HG02981 (cell line): ENCODE measurements at regions not wholly inside any gene's neighbourhood (a gene's known extent, or its start where the extent isn't known, plus 50 kb on each side); places are given as distances from the start of the nearest gene placed in this dataset.

ENCODE experiments used
- ATAC-seq: cut with Tn5 transposase; IDR thresholded peaks from one replicate; pipeline ENCODE4 v1.9.1; 2021; ENCODE audit warnings: mild to moderate bottlenecking, moderate library complexity; ENCODE audit not compliant: unreplicated experiment

DNA sequence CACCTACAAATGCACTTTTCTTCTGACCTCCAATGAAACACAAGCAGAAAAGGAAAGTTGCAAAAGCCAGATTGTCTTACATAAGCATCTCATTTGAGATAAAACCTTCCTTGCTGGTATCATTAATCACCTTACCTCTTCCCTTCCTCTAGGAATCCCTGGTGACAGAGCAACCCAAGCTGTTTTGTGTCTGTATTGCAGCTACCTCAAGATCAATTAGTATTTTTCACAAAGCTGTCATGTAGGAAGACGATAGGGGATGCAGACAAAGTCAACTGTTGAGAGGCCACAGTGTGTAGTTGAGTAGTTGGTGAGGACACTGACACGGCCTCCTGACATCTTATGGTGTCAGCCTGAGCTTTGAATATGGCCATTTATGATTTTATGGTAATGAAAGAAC, 339.1 kb upstream of the SLC10A2 start:
- ATAC-seq, result no peak

DNA sequence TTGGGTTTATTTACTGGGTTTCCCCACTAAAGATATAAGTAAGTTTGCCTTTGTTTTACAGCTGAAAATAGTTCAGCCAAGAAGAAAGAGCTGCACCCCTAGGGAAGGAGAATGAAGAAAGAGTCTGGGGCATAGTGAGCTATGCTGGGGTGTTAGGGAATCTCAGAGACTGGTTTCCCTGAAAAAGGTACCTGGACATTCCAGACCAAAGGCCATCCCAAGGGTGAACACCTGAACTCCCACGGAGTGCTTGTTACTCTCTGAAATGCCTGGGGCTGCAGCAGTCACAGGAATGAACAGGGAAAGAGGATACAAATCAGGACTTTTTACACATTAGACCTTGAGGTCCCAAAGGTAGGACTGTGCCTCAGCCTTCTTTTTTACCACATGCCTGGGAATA, 337.6 kb upstream of the SLC10A2 start:
- ATAC-seq, result no peak

DNA sequence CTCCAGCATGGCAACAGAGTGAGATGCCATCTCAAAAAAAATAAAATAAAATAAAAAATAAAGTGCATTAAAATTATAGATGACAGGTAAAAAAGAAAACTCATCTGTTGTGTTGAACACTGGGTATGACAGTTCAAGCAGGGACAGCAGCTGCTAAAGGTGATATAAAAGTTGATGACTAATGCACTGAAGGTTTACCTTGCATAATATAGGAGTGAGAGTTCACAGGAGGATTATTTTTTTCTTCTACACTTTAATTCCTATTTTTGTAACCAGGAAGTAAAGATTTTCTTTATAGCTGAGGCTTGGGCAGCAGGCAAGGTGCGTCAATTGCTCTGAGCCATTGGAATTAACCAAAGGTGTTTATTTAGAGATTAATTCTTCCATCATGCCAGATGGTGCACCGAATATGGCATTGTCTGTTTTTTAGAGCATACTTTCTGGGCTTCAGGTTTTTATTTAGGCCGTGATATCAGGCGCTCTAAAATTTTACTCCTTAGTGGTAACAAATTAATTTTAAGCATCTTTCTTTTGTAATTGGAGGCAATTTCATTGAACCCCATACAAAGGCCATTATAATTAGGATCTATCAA, 337.0 kb upstream of the SLC10A2 start:
- no peak for ATAC-seq

DNA sequence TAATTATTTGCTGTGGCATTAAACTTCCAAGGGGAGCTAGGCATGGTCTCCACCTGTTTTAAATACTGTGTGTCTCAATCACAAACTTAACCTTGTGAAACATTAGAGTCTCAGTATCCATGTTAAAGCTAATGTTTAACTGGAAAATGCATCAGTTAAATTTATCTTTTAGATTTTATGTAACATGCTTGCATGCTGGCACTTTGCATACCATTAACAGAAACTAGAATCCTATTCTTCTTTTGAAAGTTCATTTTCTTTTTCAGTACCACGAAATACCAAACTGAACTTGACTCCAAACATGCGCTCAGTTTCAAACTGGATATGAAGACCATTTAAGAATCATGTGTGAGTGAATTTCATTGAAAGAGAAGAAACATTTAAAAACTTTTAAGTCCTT, 328.9 kb upstream of the SLC10A2 start:
- no peak for ATAC-seq

DNA sequence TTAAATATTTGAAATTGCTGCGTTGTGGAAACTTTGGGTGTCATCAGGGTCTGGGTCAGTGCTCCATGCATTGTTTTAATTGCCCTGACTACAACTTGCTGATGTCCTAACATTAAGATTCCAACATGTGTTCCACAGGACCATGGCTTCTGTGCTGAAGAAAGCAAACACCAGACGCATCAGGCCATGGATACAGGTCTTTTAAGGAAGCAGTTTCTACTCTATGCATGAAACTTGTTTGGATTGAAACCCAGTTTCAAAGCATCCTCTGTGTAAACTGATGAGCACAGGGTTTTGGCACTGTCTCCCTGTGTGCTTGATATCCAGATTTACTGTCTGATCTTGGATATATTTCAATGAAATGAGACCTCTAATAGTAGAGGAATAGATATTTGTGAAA, 328.4 kb upstream of the SLC10A2 start:
- no peak for ATAC-seq

DNA sequence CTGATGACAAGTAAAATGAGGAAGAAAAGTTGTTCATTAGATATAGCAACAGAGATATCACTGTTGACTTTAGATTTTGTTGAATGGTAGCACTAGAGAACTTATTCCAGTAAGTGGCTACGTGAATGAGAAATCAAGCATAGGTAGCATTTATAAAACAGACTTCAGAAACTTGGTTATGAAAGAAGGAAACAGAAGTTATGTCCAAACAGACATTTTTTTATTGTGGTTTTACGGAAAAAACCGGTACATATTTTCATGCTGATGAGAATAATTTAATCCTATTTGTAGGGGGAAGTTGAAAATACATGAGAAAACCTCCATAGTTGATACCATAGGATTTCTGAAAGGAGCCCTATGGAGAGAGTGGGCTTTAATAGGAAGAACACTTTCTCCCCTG, 325.7 kb upstream of the SLC10A2 start:
- no peak for ATAC-seq

DNA sequence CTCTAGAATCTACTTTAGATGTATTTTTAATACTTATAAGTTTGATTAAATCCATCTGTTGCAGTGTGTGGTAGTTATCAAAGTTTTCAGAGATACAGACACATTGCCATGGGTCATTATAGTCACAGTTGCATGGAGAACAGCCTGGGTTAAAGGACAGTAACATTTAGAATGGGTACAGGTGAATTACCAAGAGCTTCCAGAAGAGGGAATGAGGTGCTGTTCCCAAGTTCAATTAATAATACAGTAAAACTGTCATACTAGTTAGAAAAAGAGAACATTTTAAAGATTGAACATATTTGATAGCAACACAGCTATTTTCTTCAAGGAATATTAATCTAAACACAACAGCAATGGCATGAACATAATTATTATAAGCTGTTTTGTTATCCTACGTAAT, 322.6 kb upstream of the SLC10A2 start:
- no peak for ATAC-seq

DNA sequence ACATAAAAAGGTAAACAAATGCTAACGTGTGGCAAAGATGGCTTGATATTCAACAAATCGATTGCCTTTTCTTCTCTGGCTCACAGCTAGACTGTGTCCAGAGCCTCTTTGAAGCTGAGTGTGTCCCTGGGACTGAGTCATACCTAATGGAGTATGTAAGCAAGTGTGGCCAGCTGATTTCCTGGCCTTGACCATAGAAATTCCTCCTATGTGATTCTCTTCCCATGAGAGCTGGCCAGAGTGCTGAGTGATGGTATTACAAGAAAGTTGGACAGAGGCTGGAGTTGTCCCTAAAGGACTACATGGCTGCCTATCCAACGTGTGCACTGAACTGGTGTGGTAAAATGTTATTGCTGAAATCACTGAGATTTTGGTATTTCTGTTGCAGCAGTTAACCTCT, 320.1 kb upstream of the SLC10A2 start:
- ATAC-seq, result no peak

DNA sequence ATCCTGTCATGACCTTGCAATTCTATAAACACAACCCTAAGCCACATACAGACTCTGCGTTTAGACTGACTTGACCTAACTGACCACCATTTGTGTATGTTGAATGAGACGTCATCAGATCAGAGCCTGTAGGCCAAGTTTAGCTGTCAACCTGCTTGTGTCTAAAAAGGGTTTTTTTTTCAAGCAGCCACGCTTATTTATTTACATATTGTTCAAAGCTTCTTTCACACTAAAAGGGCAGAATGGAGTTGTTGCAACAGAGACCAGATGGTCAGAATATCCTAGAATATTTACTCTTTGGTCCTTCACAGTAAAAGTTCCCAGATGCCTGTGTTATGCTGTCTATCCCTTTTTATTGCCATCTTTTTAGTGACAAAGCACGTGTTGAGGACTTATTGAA, 307.7 kb upstream of the SLC10A2 start:
- no peak for ATAC-seq

DNA sequence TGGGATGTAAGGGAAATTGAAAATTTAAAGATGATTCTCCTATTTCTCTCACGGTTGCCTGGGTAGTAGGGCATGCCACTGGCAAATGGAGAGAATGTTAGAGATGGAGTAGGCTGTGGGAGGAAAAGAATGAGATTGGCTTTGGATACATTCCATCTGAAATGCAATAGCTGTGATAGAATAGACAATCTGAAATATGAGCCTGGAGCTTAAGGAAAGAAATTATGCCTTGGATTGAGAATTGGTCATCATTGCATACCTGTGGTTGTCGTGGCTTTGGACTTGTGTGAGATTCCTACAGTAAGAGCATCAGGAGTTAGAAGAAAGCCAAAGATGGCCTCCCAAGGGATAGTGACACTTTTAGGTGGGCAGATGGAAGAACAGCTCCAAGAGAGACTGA, 305.1 kb upstream of the SLC10A2 start:
- no peak for ATAC-seq

DNA sequence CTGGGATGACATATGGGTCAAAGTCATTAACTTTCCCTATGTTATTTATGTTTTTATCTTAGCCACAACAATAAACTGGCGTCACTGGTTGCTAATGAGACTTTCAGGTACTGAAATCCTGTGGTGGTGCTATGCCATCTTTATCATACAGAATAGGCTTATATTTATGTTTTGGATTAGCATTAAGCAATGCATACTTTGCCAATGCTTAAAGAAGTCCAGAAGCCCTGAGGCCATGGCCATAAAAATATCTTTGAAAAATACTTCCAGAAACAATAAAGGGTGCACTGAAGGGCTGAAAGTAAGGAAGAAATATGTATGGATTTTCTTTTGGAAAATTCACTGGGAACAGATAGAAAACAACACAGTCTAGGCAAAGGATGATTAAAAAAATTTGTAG, 304.6 kb upstream of the SLC10A2 start:
- ATAC-seq, result no peak

DNA sequence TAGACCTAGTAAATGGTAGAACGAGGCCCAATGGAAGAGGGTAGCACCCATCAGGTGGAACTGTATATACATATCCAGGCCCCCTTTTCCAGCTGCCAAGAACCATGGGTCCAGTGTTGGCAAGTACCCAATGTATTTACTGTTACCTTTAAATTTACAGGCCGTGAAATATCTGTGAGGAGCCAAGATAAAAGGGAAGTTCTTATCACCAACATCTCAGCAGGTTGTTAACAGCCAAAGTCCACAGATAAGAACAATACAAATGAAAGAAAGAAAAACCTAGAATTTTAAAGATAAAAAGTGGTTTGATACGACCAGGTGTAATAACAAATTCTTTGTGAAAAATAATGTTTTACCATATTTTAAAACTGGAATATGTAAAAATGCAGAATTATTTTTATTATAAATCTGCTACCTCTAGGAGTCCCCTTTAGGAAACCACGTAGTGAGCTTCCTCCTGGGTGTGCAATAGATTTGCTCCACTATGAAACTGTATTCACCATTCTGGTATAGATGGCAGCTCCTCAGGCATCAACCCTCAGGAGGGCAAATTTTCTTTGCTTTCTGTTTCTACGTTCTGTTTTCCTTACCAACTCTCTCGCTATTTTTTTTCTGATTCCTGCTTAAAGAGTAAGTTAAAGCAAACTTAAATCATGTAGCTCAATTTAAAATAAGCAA, 292.2 kb upstream of the SLC10A2 start:
- no peak for ATAC-seq

DNA sequence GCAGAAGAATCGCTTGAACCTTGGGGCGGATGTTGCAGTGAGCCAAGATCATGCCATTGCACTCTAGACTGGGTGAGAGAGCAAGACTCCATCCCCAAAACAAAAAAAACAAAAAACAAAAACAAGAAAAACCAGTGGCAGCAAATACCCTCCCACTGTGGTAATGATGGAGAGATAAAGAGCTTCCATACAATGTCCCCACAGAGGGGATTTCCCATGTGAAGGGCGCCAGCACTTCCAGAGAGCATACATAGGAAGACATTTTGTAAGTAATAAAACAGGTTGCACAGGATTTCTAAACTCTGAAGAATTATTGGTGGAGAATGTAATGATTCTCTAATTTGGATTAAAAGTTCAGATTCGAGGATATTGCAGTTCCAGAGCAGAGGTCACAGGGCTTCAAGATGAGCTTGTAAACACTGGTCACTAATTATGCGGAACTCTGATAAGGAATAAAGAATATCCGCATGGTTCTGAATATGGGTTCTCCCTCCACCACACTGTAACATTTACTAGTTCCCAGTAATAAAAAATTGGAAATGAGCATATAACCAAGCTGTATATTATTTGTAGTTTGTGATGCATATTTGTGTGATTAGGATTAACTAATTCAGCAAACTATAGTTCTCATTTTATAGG, 290.1 kb upstream of the SLC10A2 start:
- ATAC-seq, result no peak

DNA sequence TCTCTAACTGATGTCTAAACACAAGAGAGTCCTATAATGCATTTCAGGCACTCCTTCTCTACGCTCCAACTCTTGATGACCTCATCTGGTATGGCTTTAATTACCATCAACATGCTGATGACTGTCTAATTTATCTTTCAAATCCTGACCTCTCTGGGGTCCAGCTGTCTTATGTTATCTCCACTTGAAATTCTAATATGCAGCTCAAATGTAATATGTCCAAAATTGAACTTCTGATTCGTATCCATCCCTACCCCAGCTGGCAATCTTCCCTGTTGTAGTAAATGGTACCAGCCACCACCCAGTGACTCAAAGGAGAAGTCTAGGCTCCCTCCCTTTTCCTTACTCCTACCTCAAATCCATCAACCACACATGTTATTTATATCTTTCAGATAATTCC, 288.0 kb upstream of the SLC10A2 start:
- ATAC-seq, result no peak

DNA sequence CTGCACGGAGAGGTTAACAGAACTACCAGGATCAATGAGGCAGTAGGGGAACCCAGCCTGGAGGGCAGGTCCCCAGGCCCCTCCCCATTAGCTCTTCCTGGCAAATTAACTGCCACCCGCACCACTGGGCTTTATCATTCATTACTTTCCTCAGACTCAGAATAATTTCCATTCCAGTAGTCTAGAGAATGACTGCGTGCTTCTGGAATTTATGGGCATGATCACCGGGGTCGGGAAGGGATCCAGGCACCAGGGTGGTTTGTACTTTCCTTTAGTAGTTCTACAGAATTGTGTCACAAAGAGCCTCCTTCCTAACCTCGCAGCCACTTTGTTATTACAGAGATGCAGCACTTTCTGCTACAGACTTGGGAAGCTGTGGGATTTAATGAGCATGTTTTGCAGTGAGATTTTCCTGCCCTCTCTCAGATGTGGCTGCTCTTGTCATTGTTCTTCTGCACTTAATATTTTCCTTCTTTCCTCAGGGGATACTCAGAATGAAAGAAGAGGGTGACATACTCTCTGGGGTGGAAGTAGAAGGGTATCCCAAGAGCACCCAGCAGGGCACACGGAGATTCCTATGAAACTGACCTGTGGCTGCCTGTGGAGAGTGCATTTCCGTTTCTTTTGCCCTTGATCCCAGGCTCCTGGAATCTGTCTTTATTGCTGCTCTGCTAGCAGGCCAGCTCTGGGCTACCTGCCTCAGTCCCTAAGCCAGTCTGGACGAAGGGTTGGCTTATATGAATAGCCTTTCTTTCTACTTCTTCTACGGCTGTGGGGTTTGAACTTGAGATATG, 285.0 kb upstream of the SLC10A2 start:
- no peak for ATAC-seq

DNA sequence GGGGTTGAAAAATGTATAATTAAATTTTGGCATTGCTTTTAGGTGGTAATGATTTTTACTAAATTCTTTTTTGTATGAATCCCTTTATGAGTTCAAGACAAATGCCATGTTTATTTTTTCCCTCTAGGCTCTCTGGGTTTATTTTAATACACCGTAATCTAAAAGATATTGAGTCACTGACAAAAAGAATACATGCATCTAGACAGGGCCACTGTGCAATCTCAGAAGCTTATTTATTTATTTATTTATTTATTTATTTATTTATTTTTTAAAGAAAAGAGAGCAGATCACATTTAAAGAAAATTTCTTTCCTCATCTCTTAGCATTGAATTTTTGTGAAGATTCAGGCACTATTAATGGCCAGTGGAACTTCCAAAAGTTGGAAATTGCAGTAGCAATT, 283.9 kb upstream of the SLC10A2 start:
- ATAC-seq, result no peak

DNA sequence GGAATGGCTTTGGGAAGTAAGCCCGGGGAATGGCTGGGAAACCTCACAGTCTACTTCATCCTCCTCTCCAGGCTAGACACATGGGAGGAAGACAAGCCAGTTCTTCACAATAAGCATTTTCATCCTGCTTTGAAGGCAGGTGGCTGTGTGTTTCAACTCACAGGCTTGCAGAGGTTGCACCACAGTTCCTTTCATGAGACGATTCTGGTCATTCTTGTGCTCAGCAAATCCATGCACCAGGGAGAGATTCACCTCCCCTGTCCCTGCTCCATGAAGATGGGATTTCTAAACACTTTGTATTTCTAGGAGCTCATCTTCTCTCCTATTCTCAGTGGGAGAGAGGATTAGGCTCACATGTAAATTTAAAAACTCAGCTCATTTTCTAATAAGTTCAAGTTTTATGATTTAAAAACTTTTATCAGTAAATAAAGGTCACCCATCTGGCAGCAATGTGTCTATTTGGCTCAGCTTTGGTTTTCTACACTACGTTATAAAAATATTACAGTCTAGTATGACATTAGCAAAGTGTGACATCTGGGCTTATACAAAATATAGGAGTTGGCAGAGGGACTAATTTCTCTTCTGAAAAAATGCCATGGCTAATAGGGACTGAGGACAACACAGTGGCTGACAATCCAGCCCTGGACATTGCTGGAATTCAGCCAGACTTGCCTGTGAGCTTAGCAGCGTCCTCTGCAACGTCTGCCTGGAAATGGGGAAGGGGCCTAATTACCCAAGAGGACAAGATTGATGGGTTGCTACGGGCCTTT, 283.2 kb upstream of the SLC10A2 start:
- ATAC-seq, result no peak

DNA sequence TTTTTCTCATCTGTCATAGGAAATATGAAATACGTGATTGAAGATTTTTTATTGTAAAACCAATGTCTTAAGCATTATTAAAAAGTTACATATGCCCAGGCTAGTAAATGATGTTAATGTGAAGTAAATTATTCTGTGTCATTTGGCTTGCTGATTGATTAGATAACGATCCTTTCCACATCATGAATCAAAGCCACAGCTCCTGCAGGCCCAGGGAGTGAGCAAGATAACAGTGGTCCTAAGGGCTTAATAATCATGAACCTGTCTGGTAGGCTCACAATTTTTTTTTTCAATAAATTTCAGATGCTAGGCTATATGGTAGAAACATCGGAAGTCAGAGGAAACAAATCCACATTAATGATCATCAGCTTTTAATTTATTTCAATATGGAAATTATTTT, 269.0 kb upstream of the SLC10A2 start:
- no peak for ATAC-seq

DNA sequence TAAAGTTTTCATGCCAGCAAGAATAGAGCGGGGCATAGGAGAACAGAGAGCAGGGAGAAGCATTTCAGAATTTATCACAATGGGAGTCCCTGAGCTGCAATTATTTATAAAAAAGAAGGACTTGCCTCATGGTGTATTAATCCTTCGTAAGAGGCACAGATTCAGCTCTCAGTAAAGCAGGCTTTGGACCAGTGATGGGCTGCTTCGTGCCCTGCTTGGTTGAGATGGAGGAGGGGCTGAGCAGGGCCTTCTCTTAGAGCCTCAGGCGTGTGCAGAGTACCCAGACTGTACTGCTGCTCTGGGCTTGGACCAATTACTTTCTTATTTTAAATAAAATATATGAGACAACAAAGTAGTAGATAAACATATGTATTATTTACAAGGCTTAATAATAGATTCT, 265.7 kb upstream of the SLC10A2 start:
- ATAC-seq, result no peak

DNA sequence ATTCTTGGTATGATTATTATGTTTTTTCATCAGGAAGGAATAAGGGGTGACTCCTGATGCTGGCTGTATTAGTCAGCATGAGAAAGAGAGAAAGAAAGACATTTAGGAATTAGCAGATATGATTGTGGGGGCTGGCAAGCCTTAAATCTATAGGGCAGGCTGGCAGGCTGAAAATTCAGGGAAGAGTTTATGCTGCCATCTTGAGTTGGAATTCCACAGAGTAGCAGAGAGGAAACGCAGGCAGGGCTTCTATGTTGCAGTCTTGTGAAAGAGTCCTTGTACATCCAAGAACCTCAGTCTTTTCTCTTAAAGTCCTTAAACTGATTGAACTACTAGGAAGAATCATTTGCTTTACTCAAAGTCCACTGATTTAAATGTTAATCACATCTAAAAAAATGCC, 262.7 kb upstream of the SLC10A2 start:
- ATAC-seq, result no peak

DNA sequence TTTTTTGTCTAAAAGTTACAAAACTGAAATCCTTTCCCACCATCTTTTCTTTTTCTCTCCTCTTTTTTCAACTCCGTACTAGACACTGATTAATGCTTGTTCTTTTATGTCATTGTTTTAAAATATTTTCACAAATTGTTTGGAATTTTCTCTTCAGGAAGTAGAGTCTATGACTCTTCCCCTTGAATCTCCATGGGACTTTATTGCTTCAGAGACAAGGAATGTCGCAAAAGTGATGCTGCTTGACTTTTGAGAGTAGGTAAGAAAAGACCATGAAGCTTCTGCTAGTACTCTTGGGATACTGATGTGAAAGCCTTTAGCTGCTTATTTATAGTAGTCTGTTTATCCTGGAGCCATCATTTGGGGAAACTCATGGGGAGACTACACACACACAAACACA, 260.1 kb upstream of the SLC10A2 start:
- ATAC-seq, result no peak
